GM12864 (cell line): ENCODE measurements at regions not wholly inside any gene's neighbourhood (a gene's known extent, or its start where the extent isn't known, plus 50 kb on each side); places are given as distances from the start of the nearest gene placed in this dataset.

Experiments
- DNase-seq: peaks from one replicate; pipeline ENCODE4 v3.0.0-alpha.2; 2011; ENCODE audit warnings: low read depth
- H3K4me3 ChIP-seq: 2 replicates; pipeline ENCODE4 v1.5.1; 2011; ENCODE audit warnings: mild to moderate bottlenecking, low read depth, low read length, control low read depth
- CTCF ChIP-seq: IDR thresholded peaks from 2 replicates; pipeline ENCODE4 v1.5.1; 2011; ENCODE audit warnings: low read depth, mild to moderate bottlenecking, moderate library complexity, low read length, control low read depth, inconsistent platforms; ENCODE audit errors: missing control alignments

- H3K4me3 ChIP-seq = no peak overlapping the region
- DNase-seq = no peak
- no peak for TF ChIP-seq CTCF
Observed at GRCh38 chr10:78927257-78927995, 141.3 kb upstream of the ZMIZ1 start.

- DNase-seq = no peak
- no peak for TF ChIP-seq CTCF
- no peak overlapping the region for H3K4me3 ChIP-seq
Observed at GRCh38 chr10:78928330-78928729, 140.4 kb upstream of the ZMIZ1 start.

DNA sequence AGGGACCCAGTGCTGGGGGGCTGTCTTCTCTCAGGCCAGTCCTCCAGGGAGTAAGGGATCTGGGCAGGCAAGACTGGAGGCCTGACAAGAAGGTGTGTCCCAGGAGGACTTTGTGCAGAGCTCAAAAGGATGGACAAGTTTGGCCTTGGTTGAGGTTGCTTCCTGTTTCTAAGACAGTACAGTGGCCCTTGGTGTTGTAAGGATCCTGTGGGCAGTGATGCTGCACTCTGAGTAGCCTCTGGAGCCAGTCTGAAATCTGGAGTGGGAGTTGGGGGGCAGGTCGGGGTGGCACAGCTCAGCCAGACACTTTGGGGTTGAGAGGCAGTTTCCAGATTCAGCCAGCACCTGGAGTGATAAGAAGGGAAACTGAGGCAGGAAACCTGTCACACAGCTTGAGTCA, 139.2 kb upstream of the ZMIZ1 start:
- TF ChIP-seq CTCF = no peak
- no peak for DNase-seq
- H3K4me3 ChIP-seq = no peak overlapping the region

DNA sequence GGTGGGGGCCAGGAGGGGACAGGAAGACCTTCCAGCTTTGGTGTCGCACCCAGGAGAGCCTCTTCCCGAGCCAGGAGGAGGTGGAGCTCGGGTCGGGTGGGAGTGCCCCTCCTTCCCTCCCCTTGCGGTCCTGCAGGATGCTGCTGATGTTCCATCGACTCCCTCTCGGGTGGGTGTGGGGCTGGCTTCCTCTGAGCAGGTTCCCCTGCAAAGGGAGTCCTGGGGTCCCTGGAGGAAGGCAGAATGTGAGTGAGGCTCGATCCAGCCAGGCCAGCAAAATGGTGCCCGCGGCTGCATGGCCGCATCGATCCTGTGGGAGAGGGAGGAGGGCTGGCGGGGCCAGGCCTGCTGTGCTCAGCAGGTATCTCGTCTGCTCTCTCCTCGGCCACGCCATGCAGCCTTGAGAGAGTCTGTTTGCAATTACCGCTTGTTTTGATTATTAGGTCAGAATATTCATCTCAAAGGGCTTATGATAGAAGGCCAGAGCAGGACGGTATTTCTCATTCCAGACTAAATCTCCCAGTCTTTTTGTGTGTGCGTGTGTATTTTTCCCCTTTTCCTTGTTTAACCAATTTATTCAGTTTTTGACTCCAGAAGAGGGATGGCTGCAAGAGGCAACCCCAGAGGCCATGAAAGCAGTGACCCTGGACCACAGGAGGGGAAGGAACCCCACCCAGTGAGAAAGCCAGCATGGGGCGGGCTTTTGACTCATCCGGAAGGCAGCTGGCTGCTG, 137.3 kb upstream of the ZMIZ1 start:
- TF ChIP-seq CTCF = no peak
- DNase-seq = no peak
- no peak overlapping the region for H3K4me3 ChIP-seq

DNA sequence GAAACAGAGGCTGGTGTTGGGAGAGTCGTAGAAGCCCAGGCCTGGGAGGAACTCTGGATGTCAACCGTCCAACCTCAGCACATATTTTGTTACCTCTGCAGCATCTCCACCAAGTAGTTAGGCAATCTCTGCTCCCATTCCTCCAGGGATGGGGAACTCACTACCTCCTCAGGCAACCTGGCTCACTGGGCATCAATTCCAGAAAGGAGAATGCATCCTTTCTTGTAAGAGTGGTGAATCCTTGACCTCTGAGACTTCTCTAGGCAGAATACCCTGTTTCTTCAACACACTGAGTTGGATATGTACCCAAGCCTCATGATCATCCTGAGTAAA, 136.7 kb upstream of the ZMIZ1 start:
- no peak for DNase-seq
- H3K4me3 ChIP-seq = no peak overlapping the region
- no peak for TF ChIP-seq CTCF

- no peak for DNase-seq
- no peak for TF ChIP-seq CTCF
- no peak overlapping the region for H3K4me3 ChIP-seq
Observed at GRCh38 chr10:78932861-78933260, 135.9 kb upstream of the ZMIZ1 start.
